ENCODE measurements at regions not wholly inside any gene's neighbourhood (a gene's known extent, or its start where the extent isn't known, plus 50 kb on each side); places are given as distances from the start of the nearest gene placed in this dataset.

DNA sequence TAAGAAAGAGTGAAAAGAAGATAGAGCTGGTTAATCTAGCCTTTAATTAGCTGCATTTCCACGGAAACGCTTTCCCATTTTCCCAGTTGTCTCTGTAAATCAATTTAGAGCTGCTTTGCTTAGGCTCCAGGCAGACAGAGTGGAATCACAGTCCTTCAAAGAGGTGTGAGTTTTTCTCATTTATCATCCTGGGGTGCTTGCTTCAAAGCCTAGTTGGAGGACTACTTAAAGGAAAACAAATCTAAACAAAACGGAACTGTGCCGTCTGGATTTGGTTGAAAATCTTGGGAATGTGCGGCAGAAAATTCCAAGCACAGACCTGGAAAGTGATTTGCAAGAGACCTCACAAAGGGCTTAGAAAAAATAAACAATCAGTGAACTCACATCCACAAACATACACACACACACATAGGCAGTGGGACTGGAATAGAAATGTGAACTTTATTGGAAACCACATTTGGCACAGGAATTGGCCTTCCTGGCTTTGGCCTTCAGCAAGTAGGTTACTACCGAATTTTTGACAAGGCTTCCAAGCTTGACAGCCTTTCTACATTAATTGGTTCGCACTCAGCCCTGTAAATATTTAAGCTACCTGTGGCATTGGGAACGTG, 235.2 kb upstream of the SLC24A2 start:
- TF ChIP-seq, protein P1, sequence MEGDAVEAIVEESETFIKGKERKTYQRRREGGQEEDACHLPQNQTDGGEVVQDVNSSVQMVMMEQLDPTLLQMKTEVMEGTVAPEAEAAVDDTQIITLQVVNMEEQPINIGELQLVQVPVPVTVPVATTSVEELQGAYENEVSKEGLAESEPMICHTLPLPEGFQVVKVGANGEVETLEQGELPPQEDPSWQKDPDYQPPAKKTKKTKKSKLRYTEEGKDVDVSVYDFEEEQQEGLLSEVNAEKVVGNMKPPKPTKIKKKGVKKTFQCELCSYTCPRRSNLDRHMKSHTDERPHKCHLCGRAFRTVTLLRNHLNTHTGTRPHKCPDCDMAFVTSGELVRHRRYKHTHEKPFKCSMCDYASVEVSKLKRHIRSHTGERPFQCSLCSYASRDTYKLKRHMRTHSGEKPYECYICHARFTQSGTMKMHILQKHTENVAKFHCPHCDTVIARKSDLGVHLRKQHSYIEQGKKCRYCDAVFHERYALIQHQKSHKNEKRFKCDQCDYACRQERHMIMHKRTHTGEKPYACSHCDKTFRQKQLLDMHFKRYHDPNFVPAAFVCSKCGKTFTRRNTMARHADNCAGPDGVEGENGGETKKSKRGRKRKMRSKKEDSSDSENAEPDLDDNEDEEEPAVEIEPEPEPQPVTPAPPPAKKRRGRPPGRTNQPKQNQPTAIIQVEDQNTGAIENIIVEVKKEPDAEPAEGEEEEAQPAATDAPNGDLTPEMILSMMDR (IDR thresholded peaks at IDR 0.05 in 8 of 11, conservative IDR thresholded peaks at IDR 0.05 in 3 of 11), result no peak
- TF ChIP-seq POLR2A (IDR thresholded peaks at IDR 0.05), result no peak

Data from spleen (tissue), 7 donors.